Natural killer cell treated with Interleukin-12 subunit alpha and Interleukin-12 subunit beta and Interleukin-15 and Interleukin-18, amount 100 ng/mL, for 72 hours (primary cell): ENCODE measurements at regions not wholly inside any gene's neighbourhood (a gene's known extent, or its start where the extent isn't known, plus 50 kb on each side); places are given as distances from the start of the nearest gene placed in this dataset.
A peak's percentile ranks its signal among the peaks of the same experiment; 100 is the strongest.
"Not testable (repeated sequence)": the region's sequence is repeated elsewhere in the genome, so short reads cannot be mapped to it uniquely, and the experiment has no call there.

Source experiments
- ATAC-seq, 2 donors: fragments of 150-1000 bp; cut with Tn5 transposase in 1 of 2; sonication (Bioruptor Pico), chemical (Tn5 transposase) in 1 of 2; 2 replicates each; pipeline ENCODE4 v1.10.0; 2021
- DNase-seq: peaks from one replicate; pipeline ENCODE4 v3.0.0; 2022; ENCODE audit warnings: low spot score
- H3K27ac Mint-ChIP-seq, 2 donors: 1 replicate in 1 of 2; 2 replicates in 1 of 2; pipeline ENCODE4 v1.8.0; 2022; ENCODE audit warnings: mixed read lengths in 2 of 2, mild to moderate bottlenecking in 1 of 2, moderate library complexity in 1 of 2
- H3K27me3 Mint-ChIP-seq, 2 donors: 1 replicate in 1 of 2; 2 replicates in 1 of 2; pipeline ENCODE4 v1.8.0; 2022; ENCODE audit warnings: mixed read lengths in 2 of 2
- H3K36me3 Mint-ChIP-seq: one replicate; pipeline ENCODE4 v1.8.0; 2022; ENCODE audit warnings: mixed read lengths
- H3K4me1 Mint-ChIP-seq, 2 donors: 1 replicate in 1 of 2; 2 replicates in 1 of 2; pipeline ENCODE4 v1.8.0; 2022; ENCODE audit warnings: low read depth in 2 of 2, mixed read lengths in 2 of 2, mild to moderate bottlenecking in 1 of 2
- H3K4me3 Mint-ChIP-seq: one replicate; pipeline ENCODE4 v1.8.0; 2022; ENCODE audit warnings: mixed read lengths
- H3K9me3 Mint-ChIP-seq: 2 replicates; pipeline ENCODE4 v1.8.0; 2022; ENCODE audit warnings: mixed read lengths

DNA sequence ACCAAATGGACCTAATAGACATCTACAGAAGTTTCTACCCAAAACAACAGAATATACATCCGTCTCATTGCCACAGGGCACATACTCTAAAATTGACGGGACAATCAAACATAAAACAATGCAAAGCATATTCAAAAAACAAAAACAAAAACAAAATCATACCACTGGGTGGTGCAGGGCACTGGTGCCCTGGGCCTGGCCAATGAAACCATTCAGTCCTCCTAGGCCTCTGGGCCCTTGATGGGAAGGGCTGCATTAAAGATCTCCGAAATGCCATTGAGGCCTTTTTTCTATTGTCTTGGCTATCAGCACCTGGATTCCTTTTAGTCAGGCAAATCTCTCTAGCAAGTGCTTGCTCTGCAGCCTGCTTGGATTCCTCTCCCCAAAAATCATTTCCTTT is 213.9 kb upstream of the ZCCHC13 start:
- Mint-ChIP-seq H3K27me3 (peaks cover 0 to 5% of the 10 kb centered on the region in 2 donors), H3K27ac (no peak overlapping the region), H3K4me1 (no peaks in the 10 kb centered on the region), H3K9me3 (peaks cover 4% of the 10 kb centered on the region), H3K36me3 (peaks cover 15% of the 10 kb centered on the region), H3K4me3 (no peak overlapping the region)
- DNase-seq (no peak), ATAC-seq (no peak)

DNA sequence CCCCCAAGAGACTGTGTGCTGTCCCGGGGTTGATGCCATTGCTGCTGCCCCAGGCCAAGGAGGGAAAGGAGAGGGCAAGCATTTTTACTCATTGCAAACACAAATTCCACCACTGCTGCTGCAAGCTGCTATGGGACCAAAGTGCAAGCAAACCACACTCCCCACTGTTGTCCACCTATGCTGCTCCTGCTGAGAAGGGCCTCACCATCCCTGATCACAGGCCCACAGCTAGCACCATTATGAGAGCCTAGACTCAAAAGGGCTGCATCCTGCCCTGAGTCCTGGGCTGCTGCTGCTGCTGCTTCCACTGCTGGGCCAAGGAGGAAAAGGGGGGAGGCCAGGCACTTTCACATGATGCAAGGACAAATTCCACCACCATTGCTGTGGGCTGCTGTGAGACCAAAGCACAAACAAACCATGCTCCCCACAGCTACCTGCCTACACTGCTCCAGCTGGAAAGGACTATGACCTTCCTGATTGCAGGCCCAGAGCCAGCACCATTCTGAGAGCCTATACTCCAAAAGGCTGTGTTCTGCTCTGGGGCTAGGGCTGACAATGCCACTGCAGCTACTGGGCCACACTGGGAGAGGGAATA is 218.2 kb upstream of the ZCCHC13 start:
- ATAC-seq = peak in 1 of 2 donors; percentile 40
- no peak for DNase-seq
- Mint-ChIP-seq H3K4me3 (no peak overlapping the region), H3K9me3 (peaks cover 4% of the 10 kb centered on the region), H3K27me3 (peaks cover 0 to 2% of the 10 kb centered on the region in 2 donors), H3K36me3 (peaks cover 14% of the 10 kb centered on the region), H3K4me1 (no peaks in the 10 kb centered on the region), H3K27ac (no peak overlapping the region)

DNA sequence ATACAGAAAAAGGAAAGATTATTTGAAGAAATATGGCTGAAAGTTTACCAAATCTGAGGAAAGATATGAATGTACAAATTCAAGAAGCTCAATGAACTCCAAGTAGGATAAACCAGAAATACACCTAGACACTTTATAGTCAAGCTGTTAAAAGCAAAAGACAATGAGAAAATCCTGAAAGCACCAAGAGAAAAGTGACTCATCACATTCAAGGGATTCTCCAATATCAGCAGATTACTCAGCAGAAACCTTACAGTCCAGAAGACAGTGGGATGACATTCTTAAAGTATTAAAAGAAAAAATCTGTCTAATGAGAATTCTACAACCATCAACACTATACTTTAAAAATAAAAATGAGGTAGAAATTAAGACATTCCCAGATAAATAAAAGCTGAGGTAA is 223.8 kb upstream of the ZCCHC13 start:
- no peaks in the 10 kb centered on the region for H3K4me1 Mint-ChIP-seq
- peaks cover 11% of the 10 kb centered on the region for H3K9me3 Mint-ChIP-seq
- H3K36me3 Mint-ChIP-seq = peaks cover 22% of the 10 kb centered on the region

DNA sequence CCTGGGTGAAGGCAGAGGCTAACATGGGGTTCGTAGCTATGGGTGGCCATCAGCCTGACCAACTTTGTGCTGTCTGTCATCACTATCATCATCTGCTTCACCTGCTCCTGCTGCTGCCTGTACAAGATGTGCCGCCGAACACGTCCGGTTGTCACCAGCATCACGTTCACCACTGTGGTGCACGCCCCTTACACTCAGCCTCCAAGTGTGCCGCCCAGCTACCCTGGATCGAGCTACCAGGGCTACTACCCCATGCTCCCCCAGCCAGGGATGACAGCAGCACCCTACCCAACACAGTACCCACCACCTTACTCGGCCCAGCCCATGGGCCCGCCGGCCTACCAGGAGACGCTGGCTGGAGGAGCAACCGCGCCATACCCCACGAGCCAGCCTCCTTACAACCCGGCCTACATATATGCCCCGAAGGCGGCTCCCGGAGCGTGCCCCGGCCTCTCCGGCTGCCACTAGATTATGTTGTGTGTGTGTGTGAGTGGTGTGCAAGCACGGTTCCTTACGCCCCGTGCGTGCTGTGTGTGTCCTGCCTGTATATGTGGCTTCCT is 213.4 kb upstream of the XIST start:
- Mint-ChIP-seq H3K27me3 (peaks cover 0 to 6% of the 10 kb centered on the region in 2 donors), H3K4me1 (peaks cover 1 to 3% of the 10 kb centered on the region in 2 donors), H3K27ac (no peak overlapping the region), H3K36me3 (peaks cover 11% of the 10 kb centered on the region), H3K9me3 (peaks cover 4% of the 10 kb centered on the region), H3K4me3 (no peak overlapping the region)
- no peak for ATAC-seq
- no peak for DNase-seq

More for the DNA sequence above, 223.8 kb upstream of the ZCCHC13 start:
- ATAC-seq (no peak), DNase-seq (no peak)
- H3K27ac Mint-ChIP-seq = no peak overlapping the region
- H3K27me3 Mint-ChIP-seq = peaks cover 0 to 16% of the 10 kb centered on the region in 2 donors
- H3K4me3 Mint-ChIP-seq = no peak overlapping the region

DNA sequence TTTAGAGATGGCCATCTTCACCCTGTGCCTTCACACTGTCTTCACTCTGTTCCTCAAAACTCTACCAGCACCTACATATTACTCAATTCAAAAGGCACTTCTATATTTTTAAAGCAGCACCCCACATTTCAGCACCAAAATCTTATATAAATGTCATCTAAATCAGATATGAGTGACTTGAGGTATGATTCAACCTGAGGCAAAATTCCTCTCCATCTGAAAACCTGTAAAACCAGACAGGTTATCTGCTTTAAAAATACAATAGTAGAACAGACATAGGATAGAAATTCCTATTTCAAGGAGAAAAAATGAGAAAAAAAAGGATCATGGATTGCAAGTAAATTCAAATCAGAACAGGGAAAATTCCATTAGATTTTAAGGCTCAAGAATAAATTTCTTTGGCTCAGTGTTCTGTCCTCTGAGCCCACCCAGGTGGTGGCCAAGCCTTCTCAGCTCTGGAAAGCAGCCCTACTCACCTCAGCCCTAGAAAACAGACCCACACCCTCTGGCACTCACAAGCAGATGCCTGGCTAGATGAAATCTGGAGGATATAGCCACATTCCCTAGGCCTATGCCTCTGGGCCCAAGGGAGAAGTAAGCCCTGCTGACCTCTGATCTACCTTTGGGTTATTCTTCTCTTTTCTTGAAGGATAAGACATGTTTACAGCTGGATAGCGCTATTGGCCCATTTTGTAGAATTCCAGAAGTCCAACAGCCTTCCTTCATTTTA is 211.1 kb upstream of the XIST start:
- Mint-ChIP-seq H3K4me3 (no peak overlapping the region), H3K4me1 (no peaks in the 10 kb centered on the region), H3K9me3 (peaks cover 3% of the 10 kb centered on the region), H3K27ac (no peak overlapping the region), H3K27me3 (peaks cover 0 to 12% of the 10 kb centered on the region in 2 donors), H3K36me3 (peaks cover 8% of the 10 kb centered on the region)
- DNase-seq (no peak), ATAC-seq (no peak)

DNA sequence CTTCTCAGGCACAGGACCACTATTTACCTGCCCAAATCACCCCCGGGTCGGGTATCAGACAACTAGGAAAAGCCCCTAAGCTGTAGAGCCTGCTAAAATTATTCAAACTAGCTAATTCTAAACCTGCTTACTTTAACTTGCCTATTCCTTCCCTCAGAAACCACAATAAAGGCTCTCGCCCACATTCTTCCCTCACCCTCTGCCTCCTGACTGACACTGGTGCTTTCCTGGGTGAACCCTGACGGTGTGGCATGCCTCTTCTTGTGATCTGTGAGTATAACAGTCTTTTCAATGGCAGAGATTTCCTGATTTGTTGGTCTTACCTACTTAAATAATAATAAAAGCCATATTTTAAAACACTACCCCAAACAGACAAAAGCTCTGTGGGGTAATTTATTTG is 209.4 kb upstream of the XIST start:
- Mint-ChIP-seq H3K4me1 (no peaks in the 10 kb centered on the region), H3K36me3 (no peaks in the 10 kb centered on the region), H3K4me3 (no peak overlapping the region), H3K27ac (no peak overlapping the region), H3K27me3 (peaks cover 0 to 12% of the 10 kb centered on the region in 2 donors), H3K9me3 (no peaks in the 10 kb centered on the region)
- ATAC-seq (no peak), DNase-seq (no peak)

DNA sequence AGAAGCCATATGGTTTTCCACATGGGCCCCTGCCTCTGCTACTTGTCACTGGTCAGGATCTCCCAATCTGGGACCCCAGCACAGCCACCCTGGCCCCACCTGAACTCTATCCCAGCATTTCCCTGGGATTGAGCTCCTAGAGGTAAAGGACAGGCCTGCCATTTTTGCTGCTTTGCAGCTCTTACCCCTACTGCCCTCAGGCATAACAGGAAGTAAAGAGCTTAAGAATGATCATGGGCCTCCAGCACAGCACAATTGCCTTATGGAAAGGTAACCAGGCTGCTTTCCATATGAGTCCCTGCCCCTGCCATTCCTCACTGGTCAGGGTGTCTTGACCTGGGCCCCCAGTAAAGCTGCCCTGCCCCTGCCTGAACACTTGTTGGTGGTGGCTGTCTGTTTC is 196.6 kb upstream of the XIST start:
- H3K4me3 Mint-ChIP-seq = no peak overlapping the region
- no peak overlapping the region for H3K27ac Mint-ChIP-seq
- no peaks in the 10 kb centered on the region for H3K9me3 Mint-ChIP-seq
- no peak for ATAC-seq
- peaks cover 5% of the 10 kb centered on the region for H3K36me3 Mint-ChIP-seq
- DNase-seq = no peak
- no peaks in the 10 kb centered on the region for H3K4me1 Mint-ChIP-seq
- H3K27me3 Mint-ChIP-seq = no peaks in the 10 kb centered on the region

DNA sequence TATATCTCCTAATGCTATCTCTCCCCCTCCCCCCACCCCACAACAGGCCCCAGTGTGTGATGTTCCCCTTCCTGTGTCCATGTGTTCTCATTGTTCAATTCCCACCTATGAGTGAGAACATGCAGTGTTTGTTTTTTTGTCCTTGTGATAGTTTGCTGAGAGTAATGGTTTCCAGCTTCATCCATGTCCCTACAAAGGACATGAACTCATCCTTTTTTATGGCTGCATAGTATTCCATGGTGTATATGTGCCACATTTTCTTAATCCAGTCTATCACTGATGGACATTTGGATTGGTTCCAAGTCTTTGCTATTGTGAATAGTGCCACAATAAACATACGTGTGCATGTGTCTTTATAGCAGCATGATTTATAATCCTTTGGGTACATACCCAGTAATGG is 181.6 kb upstream of the XIST start:
- not testable (repeated sequence) for H3K4me3 Mint-ChIP-seq, H3K9me3 Mint-ChIP-seq, H3K27ac Mint-ChIP-seq, H3K36me3 Mint-ChIP-seq, H3K4me1 Mint-ChIP-seq, ATAC-seq, H3K27me3 Mint-ChIP-seq, DNase-seq

DNA sequence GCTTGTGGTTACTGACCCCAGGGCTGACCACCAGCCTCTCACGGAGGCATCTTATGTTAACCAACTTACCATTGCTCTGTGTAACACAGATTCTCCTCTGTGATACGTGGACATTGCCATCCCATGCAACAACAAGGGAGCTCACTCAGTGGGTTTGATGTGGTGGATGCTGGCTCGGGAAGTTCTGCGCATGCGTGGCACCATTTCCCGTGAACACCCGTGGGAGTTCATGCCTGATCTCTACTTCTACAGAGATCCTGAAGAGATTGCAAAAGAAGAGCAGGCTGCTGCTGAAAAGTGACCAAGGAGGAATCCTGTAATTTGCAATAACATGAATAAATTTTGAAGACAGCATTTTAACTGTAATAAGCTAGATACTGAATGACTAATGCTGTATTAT is 179.0 kb upstream of the XIST start:
- not testable (repeated sequence) for H3K4me1 Mint-ChIP-seq

DNA sequence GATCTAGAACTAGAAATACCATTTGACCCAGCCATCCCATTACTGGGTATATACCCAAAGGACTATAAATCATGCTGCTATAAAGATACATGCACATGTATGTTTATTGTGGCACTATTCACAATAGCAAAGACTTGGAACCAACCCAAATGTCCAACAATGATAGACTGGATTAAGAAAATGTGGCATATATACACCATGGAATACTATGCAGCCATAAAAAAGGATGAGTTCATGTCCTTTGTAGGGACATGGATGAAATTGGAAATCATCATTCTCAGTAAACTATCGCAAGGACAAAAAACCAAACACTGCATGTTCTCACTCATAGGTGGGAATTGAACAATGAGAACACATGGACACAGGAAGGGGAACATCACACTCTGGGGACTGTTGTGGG is 178.3 kb upstream of the XIST start:
- H3K27ac Mint-ChIP-seq, H3K27me3 Mint-ChIP-seq, DNase-seq, H3K36me3 Mint-ChIP-seq, H3K9me3 Mint-ChIP-seq, H3K4me3 Mint-ChIP-seq, ATAC-seq, H3K4me1 Mint-ChIP-seq: not testable (repeated sequence)

More for the DNA sequence above, 179.0 kb upstream of the XIST start:
- not testable (repeated sequence) for H3K4me3 Mint-ChIP-seq, DNase-seq, H3K27me3 Mint-ChIP-seq, H3K27ac Mint-ChIP-seq, H3K9me3 Mint-ChIP-seq, ATAC-seq, H3K36me3 Mint-ChIP-seq

DNA sequence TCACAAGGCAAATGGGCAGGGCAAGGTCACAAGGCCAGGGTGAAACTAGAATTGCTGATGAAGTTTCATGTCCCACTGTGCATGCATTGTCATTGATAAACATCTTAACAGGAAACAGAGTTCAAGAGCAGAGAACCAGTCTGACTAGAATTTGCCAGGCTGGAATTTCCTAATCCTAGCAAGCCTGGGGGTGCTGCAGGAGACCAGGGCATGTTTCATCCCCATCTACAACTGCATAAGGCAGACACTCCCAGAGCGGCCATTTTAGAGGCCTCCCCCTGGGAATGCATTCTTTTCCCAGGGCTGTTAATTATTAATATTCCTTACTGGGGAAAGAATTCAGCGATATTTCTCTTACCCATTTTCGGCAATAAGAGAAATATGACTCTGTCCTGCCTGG is 172.6 kb upstream of the XIST start:
- not testable (repeated sequence) for DNase-seq, H3K4me1 Mint-ChIP-seq, H3K27me3 Mint-ChIP-seq, H3K27ac Mint-ChIP-seq, ATAC-seq, H3K9me3 Mint-ChIP-seq, H3K4me3 Mint-ChIP-seq, H3K36me3 Mint-ChIP-seq

DNA sequence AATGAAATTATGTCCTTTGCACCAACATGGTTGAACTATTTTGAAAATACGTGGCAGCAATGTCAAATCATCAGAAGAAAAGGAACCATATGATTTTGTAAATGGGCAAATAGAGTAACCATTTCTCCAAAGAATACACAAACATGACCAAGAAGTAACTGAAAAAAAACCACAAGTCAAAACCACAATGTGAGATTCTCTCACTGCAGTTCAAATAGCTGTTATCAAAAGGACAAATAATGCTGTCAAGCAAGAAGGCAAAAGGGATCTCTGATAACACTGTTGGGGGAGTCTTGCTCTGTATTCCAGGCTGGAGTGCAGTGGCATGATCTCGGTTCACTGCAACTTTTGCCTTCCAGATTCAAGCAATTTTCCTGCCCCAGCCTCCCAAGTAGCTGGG is 170.7 kb upstream of the XIST start:
- no peak overlapping the region for H3K27ac Mint-ChIP-seq
- ATAC-seq (no peak), DNase-seq (no peak)

DNA sequence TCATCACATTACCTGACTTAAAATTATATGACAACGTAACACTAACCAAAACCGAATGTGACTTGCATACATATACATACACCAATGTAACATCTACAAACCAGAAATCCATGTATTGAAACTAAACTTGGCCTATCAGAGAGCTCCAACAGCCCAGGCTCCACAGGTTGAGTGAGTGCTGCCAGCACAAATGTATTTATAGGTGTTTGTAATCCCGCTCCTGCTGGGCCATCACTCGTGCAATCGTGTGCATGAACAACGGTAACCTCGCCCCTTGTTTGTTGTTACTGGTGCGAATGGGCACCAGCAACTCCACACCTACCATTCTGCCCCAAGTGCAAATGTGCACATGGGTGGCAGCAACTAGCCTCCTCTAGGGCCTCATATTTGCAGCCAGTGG is 165.7 kb upstream of the XIST start:
- Mint-ChIP-seq H3K36me3 (no peaks in the 10 kb centered on the region), H3K27me3 (peaks cover 0 to 9% of the 10 kb centered on the region in 2 donors), H3K9me3 (no peaks in the 10 kb centered on the region), H3K27ac (no peak overlapping the region), H3K4me1 (peaks cover 0 to 6% of the 10 kb centered on the region in 2 donors), H3K4me3 (no peak overlapping the region)
- ATAC-seq = no peak
- DNase-seq = no peak

More for the DNA sequence above, 170.7 kb upstream of the XIST start:
- H3K9me3 Mint-ChIP-seq = no peaks in the 10 kb centered on the region
- peaks cover 0 to 9% of the 10 kb centered on the region in 2 donors for H3K27me3 Mint-ChIP-seq
- no peak overlapping the region for H3K4me3 Mint-ChIP-seq
- H3K36me3 Mint-ChIP-seq = no peaks in the 10 kb centered on the region
- H3K4me1 Mint-ChIP-seq = peaks cover 0 to 2% of the 10 kb centered on the region in 2 donors

DNA sequence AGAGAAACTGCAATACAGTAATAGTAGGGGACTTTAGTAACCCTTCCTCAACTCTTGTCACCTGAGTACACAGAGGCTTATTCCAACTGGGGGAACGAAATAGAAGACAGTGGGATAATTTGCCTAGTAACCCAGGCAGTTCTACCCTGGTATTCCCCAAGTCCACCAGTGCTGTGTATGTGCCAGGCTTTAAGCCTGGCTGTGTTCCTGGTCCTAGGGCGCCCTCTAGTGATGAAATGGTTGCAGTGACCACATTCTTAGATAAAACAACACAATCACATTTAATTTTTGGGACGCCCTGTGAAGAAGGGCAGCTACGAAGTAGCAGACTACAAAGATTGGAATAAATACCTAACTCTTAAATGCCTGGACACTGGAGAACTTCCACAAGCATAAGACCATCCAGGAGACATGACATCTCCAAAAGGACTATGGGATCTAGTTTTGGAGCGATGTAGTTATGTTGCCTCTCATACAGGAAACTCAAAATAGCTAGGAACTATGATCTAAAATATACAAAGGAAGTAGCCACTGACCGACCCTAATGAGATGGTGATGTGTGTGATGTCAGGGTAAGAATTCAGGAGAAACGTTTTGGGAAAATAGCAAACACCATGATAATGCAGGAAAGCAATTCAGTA is 163.0 kb upstream of the XIST start:
- ATAC-seq (peak; percentile 60 to 81), DNase-seq (peak; percentile 79)
- H3K27ac Mint-ChIP-seq = no peak overlapping the region
- peaks cover 0 to 3% of the 10 kb centered on the region in 2 donors for H3K27me3 Mint-ChIP-seq
- H3K36me3 Mint-ChIP-seq = no peaks in the 10 kb centered on the region
- no peak overlapping the region for H3K4me3 Mint-ChIP-seq
- no peaks in the 10 kb centered on the region for H3K9me3 Mint-ChIP-seq
- peaks cover 0 to 4% of the 10 kb centered on the region in 2 donors for H3K4me1 Mint-ChIP-seq
